G401 (cell line): ENCODE measurements at regions not wholly inside any gene's neighbourhood (a gene's known extent, or its start where the extent isn't known, plus 50 kb on each side); places are given as distances from the start of the nearest gene placed in this dataset.
"Not testable (repeated sequence)": the region's sequence is repeated elsewhere in the genome, so short reads cannot be mapped to it uniquely, and the experiment has no call there.

Experiments used
- DNase-seq: peaks from one replicate; pipeline ENCODE4 v3.0.0-alpha.2; 2015; ENCODE audit warnings: low spot score
- in situ Hi-C: cut with HindIII; loops from 2 replicates; pipeline ENCODE4 v1.10.0; 2016; ENCODE audit warnings: low sequenced_read_pairs, mixed read lengths

DNA sequence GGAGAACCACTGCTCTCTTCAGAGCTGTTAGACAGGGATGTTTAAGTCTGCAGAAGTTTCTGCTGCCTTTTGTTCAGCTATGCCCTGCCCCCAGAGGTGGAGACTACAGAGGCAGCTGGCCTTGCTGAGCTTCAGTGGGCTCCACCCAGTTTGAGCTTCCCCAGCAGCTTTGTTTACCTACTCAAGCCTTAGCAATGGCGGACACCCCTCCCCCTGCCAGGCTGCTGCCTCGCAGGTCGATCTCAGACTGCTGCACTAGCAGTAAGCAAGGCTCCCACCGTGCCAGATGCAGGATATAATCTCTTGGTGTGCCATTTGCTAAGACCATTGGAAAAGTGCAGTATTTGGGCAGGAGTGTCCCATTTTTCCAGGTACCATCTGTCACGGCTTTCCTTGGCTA, 465.1 kb downstream of the ZNF674 start:
- in situ Hi-C loops, DNase-seq: not testable (repeated sequence)

DNA sequence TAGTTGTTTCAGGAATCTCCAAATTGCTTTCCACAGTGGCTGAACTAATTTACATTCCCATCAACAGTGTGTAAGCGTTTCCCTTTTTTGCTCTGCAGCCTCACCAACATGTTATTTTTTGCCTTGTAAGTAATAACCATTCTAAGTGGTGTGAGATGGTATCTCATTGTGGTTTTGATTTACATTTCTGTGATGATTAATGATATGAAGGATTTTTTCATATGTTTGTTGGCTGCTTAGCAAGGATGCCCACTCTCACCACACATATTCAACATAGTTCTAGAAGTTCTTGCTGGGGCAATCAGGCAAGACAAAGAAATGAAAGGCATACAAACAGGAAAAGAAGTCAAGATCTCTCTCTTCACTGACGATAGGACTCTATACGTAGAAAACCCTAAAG, 472.4 kb downstream of the ZNF674 start:
- DNase-seq = no peak
- in situ Hi-C loops = no loop called here

GRCh38 chrX:46072372-46072771, 472.8 kb downstream of the ZNF674 start:
- in situ Hi-C loops = no loop called here
- no peak for DNase-seq

DNA sequence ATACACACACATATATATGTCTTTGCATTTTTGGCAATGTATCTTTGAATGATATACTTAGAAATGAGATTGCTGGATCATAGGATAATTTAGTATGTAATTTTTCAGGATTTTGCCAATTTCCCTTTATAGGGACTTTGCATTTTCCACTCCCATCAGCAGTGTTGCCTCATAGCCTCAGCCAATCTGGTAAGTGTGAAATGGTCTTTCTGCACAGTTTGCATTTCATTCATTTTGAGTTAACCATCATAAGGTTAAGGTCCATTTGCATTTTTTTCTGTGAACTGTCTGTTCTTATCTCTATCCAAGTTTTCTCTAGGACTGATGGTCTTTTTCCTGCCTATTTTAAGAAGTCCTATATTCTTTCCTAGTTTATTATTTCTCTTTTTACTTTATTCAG, 474.8 kb downstream of the ZNF674 start:
- in situ Hi-C loops = no loop called here
- DNase-seq = no peak

DNA sequence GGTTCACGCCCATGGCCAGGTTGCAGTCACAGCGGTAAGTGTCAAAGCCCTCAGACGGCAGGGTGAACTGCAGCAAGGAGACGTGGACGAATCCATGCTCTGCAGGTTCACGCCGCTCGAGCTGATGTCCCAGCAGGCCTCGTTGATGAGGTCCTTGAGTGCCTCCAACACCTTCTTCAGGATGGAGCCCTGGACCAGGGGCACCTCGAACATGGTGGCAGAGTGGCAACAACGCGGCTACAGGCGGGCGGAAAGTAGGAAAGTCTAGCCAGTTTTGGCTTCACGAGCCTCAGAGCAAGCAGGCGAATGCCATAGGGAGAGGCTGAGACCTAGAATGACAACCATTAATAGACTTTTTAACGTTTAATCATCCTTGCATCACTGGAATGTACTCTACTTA, 485.9 kb downstream of the ZNF674 start:
- DNase-seq = no peak
- in situ Hi-C loops = no loop called here

DNA sequence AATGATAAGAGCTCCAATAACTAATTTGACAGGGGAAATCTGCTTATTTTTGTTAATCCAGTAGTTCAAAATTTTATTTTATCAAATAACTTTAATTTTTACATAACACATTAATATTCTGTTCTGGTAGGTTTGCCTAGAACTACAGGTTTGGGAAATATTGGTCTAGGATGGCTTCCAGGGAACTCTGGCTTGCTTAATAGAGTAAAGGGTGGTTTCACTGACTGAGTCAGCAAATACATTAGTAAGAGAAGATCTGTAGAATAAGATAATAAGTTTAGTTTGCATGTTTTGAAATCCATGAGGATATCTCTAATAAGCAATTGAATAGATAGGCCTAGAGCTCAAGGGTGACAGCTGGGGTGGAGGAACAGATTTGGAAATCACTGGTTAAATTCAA, 500.7 kb downstream of the ZNF674 start:
- DNase-seq = no peak
- in situ Hi-C loops = no loop called here

DNA sequence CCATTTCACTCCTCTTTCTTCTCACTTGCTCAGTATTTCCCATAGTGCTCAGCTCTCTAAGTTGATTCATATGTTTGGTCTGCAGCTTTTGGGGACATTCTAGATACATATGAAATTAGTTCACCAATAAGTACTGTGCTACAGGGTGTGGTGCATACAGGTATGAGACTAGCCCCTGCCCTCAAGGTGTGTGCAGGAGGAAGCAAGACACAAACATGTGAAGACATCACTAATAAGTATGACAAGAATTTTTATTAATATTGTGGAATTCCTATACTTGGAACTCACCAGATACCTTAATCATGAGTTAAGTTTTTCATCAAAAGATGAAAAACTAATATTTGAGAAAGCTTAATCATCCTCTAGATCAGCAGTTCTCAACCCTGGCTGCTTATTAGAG, 505.2 kb downstream of the ZNF674 start:
- in situ Hi-C loops = no loop called here
- no peak for DNase-seq

DNA sequence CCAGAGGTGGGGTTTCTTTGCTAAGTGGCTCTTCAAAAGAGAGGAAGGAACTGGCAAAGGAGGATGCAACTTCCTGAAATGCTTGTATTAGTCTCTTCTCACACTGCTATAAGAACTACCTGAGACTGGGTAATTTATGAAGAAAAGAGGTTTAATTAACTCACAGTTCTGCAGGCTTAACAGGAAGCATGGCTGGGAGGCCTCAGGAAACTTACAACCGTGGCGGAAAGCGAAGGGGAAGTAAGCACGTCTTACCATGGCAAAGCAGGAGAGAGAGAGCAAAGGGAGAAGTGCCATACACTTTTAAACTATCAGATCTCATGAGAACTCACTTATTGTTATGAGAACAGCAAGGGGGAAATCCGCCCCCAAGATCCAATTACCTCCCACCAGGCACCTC, 505.7 kb downstream of the ZNF674 start:
- no peak for DNase-seq
- in situ Hi-C loops = no loop called here

DNA sequence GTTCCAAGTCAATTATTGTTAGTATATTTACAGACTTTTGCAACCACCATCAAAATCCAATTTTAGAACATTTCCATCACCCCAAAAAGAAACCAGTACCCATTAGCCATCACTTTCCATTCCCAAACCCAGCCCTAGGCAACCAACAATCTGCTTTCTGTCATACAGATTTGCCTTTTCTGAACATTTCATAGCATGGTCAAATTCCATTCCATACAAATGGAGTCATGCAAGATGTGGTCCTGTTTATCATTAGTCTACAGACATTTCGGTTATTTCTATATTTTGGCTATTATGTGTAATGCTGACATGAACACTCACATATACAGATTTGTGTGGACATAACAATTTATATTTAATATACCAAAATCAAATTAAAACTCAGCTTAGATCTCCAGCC, 508.7 kb downstream of the ZNF674 start:
- no peak for DNase-seq
- in situ Hi-C loops = no loop called here

DNA sequence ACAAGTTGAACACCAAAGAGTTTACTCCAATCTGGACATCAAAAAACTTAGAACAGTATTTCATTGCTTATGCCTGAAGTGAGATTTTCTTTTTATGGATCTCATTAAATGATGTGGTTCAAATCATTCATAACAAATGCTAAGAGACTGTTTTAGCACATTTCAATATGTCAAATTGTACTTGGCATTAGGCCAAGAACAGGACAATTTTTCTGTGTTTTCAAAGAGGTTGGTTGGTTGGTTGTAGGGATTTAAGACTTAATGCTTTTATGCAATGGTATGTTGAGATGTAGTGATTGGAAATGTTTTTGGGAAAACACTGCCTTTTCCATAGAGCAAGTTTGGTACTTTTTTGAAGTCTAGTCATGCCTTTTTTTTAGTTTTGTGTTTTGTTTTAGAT, 510.4 kb downstream of the ZNF674 start:
- no peak for DNase-seq
- in situ Hi-C loops = no loop called here

- in situ Hi-C loops = no loop called here
- no peak for DNase-seq
Measured at GRCh38 chrX:46029777-46030176, 515.4 kb downstream of the ZNF674 start.

GRCh38 chrX:46016296-46016695, 528.9 kb downstream of the ZNF674 start:
- in situ Hi-C loops = no loop called here
- DNase-seq = no peak

GRCh38 chrX:46015653-46016052, 529.6 kb downstream of the ZNF674 start:
- no peak for DNase-seq
- in situ Hi-C loops = no loop called here

DNA sequence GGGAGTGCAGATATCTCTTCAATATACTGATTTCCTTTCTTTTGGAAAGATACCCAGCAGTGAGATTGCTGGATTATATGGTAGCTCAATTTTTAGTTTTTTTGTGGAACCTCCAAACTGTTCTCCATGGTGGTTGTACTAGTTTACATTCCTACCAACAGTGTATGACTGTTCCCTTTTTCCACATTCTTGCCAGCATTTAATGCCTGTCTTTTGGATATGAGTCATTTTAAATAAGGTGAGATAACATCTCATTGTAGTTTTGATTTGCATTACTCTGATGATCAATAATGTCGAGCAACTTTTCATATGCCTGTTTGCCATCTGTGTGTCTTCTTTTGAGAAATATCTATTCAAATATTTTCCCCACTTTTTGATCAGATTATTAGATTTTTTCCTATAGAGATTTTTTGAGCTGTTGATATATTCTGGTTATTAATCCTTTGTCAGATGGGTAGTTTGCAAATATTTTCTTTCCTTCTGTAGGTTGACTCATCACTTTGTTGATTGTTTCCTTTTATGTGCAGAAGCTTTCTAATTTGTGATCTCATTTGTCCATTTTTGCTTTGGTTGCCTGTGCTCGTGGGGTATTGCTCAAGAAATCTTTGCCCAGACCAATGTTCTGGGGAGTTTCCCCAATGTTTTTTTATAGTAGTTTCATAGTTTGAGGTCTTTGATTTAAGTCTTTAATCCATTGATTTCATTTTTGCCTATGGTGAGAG, 552.7 kb downstream of the ZNF674 start:
- in situ Hi-C loops = no loop called here
- DNase-seq = no peak

DNA sequence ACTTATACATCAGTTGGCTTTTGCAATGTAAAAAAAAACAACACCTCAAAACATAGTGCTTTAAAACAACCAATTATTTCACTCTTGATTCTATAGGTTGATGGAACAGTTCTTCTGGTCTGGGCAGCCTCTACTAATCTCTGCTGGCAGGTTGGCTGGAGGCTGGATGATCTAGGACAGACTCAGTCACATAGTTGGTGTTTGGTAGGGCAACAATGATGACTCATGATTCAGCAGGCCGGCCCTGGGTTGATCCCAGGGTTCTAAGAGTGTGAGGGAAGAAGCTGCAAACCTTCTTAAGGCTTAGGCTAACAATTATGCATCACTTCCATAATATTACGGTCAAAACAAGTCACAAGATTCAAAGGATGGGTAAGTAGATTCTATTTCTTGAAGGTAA, 558.2 kb downstream of the ZNF674 start:
- DNase-seq = no peak
- in situ Hi-C loops = no loop called here

DNA sequence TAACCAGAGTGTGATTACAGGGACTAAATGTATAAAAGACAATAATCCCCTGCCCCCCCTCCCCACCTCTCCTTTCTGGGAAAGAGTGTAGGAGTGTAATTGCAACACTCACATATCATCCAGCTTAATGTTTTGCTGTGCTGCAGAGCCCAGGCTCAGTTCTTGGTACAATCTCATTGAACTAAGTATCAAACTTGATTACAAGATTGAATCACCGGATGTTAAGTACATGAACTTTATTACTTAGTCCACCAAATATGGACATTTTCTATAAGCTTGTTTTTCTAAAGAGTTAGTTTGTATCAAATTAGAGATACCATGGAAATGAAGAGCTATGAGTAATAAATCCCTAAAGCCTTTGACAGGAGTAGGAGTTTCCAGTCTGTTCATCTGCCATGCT, 559.1 kb downstream of the ZNF674 start:
- no peak for DNase-seq
- in situ Hi-C loops = no loop called here

- in situ Hi-C loops, DNase-seq: not testable (repeated sequence)
Measured at GRCh38 chrX:45982958-45983727, 562.1 kb downstream of the ZNF674 start.

- no peak for DNase-seq
- in situ Hi-C loops = no loop called here
Measured at GRCh38 chrX:45980726-45981125, 564.5 kb downstream of the ZNF674 start.

- in situ Hi-C loops = no loop called here
- DNase-seq = no peak
Measured at GRCh38 chrX:45975633-45976032, 569.6 kb downstream of the ZNF674 start.

DNA sequence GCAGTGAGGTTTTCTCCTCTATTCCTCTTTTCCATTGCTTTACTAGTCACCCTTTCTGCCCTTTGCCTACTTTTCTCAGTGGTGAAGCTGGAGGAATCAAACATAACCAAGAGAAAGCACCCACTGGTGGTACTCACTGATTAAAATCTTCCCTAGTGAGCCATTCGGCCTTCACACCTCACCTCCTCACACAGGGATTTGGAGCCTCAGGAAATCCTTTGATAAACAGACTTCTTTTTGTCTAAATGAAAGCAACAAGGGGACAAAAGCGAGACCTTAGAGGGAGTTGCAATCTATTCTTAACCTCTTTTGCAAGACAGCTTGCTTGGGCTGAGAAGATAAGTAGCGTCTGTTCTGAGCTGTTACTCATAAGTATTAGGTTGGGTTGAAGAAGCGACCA, 572.6 kb downstream of the ZNF674 start:
- DNase-seq = no peak
- in situ Hi-C loops = no loop called here

GRCh38 chrX:45959567-45959966, 585.7 kb downstream of the ZNF674 start:
- in situ Hi-C loops = no loop called here
- no peak for DNase-seq
